Natural killer cell (primary cell): ENCODE measurements at regions not wholly inside any gene's neighbourhood (a gene's known extent, or its start where the extent isn't known, plus 50 kb on each side); places are given as distances from the start of the nearest gene placed in this dataset.

Experiments
- ATAC-seq, 3 donors: fragments of 150-1000 bp in 2 of 3; fragments of 200-7000 bp in 1 of 3; cut with Tn5 transposase; 1 replicate in 1 of 3; 2 replicates in 2 of 3; pipeline ENCODE4 v1.10.0; 2021; ENCODE audit warnings: mild to moderate bottlenecking in 2 of 3, moderate library complexity in 2 of 3
- DNase-seq, 2 donors: peaks; one replicate each; pipeline versions ENCODE4 v3.0.0 to v3.0.0-alpha.2; 2013 to 2021; ENCODE audit warnings: mixed read lengths in 1 of 2
- H3K27ac ChIP-seq: one replicate; pipeline ENCODE4 v1.5.1; 2013; ENCODE audit warnings: mild to moderate bottlenecking, low read length
- H3K27me3 ChIP-seq: one replicate; pipeline ENCODE4 v1.6.1; 2013; ENCODE audit warnings: low read length; ENCODE audit not compliant: control insufficient read depth, insufficient read depth
- H3K36me3 ChIP-seq: one replicate; pipeline ENCODE4 v1.6.1; 2013; ENCODE audit warnings: low read length; ENCODE audit not compliant: control insufficient read depth, insufficient read depth
- H3K4me1 ChIP-seq: one replicate; pipeline ENCODE4 v1.6.1; 2013; ENCODE audit warnings: low read length; ENCODE audit not compliant: control insufficient read depth, insufficient read depth
- H3K4me3 ChIP-seq: one replicate; pipeline ENCODE4 v1.5.1; 2013; ENCODE audit warnings: low read length
- H3K9me3 ChIP-seq: one replicate; pipeline ENCODE4 v1.6.1; 2013; ENCODE audit warnings: low read length; ENCODE audit not compliant: control insufficient read depth, insufficient read depth
- H3K27ac Mint-ChIP-seq, 2 donors: one replicate each; pipeline ENCODE4 v1.8.0; 2022; ENCODE audit warnings: mild to moderate bottlenecking in 2 of 2, mixed read lengths in 2 of 2, moderate library complexity in 1 of 2
- H3K27me3 Mint-ChIP-seq, 2 donors: one replicate each; pipeline ENCODE4 v1.8.0; 2022; ENCODE audit warnings: low read depth in 2 of 2, mixed read lengths in 2 of 2
- H3K36me3 Mint-ChIP-seq: one replicate; pipeline ENCODE4 v1.8.0; 2022; ENCODE audit warnings: mixed read lengths
- H3K4me1 Mint-ChIP-seq, 2 donors: one replicate each; pipeline ENCODE4 v1.8.0; 2022; ENCODE audit warnings: mixed read lengths in 2 of 2
- H3K4me3 Mint-ChIP-seq: one replicate; pipeline ENCODE4 v1.8.0; 2022; ENCODE audit warnings: mild to moderate bottlenecking, moderate library complexity, mixed read lengths
- H3K9me3 Mint-ChIP-seq, 2 donors: one replicate each; pipeline ENCODE4 v1.8.0; 2022; ENCODE audit warnings: mixed read lengths in 2 of 2
- WGBS: methylation state at CpG from one replicate; pipeline ENCODE4 v1.1.7; 2013; ENCODE audit warnings: missing lambda C conversion rate; ENCODE audit not compliant: insufficient coverage; 5-methylcytosine and 5-hydroxymethylcytosine counted together
- intact Hi-C: fragments of 100-400 bp; cut with micrococcal nuclease; formaldehyde crosslinking; loops from one replicate; pipeline ENCODE4 v1.14.2; 2022
- TF ChIP-seq, protein P1 (sequence below): fragments of 200-600 bp; IDR thresholded peaks from one replicate; pipeline ENCODE4 v1.8.0; 2022; ENCODE audit warnings: antibody characterized with exemption

DNA sequence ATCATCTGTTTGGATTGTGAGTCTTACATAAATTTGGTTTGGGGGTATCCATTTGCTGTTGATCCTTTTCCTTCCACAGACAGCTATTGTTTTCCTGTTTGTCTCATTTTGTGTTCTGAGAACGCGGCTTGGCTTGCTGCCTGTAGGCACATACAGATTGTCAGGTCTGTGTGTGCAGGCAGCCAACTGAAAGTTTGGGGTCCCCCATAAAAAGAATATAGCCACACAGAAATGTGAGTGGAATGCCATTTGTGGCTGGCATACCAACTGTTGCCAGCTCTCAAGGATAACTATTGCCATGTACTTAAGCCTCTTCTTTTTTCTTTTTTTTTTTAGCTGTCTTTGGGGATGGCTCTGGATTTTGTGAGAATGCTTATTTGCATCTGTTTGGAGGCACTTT is 1308.0 kb downstream of the ROBO1 start:
- H3K4me3 Mint-ChIP-seq, result no peak overlapping the region
- Histone ChIP-seq H3K9me3 (peaks cover 9% of the 10 kb centered on the region), H3K4me1 (no peaks in the 10 kb centered on the region), H3K4me3 (no peak overlapping the region), H3K36me3 (no peaks in the 10 kb centered on the region), H3K27me3 (no peaks in the 10 kb centered on the region), H3K27ac (no peak overlapping the region)
- no peaks in the 10 kb centered on the region for H3K27me3 Mint-ChIP-seq
- TF ChIP-seq, protein P1, sequence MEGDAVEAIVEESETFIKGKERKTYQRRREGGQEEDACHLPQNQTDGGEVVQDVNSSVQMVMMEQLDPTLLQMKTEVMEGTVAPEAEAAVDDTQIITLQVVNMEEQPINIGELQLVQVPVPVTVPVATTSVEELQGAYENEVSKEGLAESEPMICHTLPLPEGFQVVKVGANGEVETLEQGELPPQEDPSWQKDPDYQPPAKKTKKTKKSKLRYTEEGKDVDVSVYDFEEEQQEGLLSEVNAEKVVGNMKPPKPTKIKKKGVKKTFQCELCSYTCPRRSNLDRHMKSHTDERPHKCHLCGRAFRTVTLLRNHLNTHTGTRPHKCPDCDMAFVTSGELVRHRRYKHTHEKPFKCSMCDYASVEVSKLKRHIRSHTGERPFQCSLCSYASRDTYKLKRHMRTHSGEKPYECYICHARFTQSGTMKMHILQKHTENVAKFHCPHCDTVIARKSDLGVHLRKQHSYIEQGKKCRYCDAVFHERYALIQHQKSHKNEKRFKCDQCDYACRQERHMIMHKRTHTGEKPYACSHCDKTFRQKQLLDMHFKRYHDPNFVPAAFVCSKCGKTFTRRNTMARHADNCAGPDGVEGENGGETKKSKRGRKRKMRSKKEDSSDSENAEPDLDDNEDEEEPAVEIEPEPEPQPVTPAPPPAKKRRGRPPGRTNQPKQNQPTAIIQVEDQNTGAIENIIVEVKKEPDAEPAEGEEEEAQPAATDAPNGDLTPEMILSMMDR, result no peak
- no peak overlapping the region for H3K27ac Mint-ChIP-seq
- intact Hi-C loops, result no loop called here
- no peaks in the 10 kb centered on the region for H3K4me1 Mint-ChIP-seq
- peaks cover 13 to 22% of the 10 kb centered on the region in 2 donors for H3K9me3 Mint-ChIP-seq
- H3K36me3 Mint-ChIP-seq, result peaks cover 6% of the 10 kb centered on the region
- DNase-seq, result no peak
- 80% methylated on average over 2 of the region's 2 CpGs for WGBS
- ATAC-seq, result no peak

DNA sequence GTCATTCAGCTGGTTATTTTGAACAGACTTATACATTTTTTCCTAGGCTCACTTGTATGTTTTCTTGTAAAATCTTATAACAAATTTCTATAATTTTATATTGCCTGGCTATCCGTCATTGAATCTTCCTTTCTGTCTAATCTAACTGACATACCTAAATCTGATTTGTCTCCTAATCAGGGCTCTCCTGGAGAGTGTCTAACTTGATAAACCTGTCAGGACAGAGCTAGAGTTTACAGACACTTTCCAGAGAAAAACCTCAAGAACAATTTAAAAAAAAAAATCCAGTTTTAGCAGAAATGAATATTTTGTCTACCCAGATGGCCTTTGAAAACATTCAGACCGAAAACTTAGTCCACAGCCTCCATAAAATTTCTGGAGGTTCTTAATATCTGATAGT is 1305.8 kb downstream of the ROBO1 start:
- Histone ChIP-seq H3K27ac (no peak overlapping the region), H3K9me3 (peaks cover 5% of the 10 kb centered on the region), H3K4me3 (no peak overlapping the region), H3K36me3 (no peaks in the 10 kb centered on the region), H3K4me1 (no peaks in the 10 kb centered on the region), H3K27me3 (no peaks in the 10 kb centered on the region)
- intact Hi-C loops, result no loop called here
- no peak overlapping the region for H3K27ac Mint-ChIP-seq
- peaks cover 11 to 23% of the 10 kb centered on the region in 2 donors for H3K9me3 Mint-ChIP-seq
- no peak overlapping the region for H3K4me3 Mint-ChIP-seq
- no peaks in the 10 kb centered on the region for H3K27me3 Mint-ChIP-seq
- ATAC-seq, result no peak
- 45% methylated on average over 1 of the region's 2 CpGs for WGBS
- no peaks in the 10 kb centered on the region for H3K4me1 Mint-ChIP-seq
- no peak for DNase-seq
- TF ChIP-seq, protein P1, result no peak
- no peaks in the 10 kb centered on the region for H3K36me3 Mint-ChIP-seq

- Mint-ChIP-seq H3K27me3 (no peaks in the 10 kb centered on the region), H3K9me3 (peaks cover 7 to 25% of the 10 kb centered on the region in 2 donors), H3K36me3 (no peaks in the 10 kb centered on the region), H3K27ac (no peak overlapping the region), H3K4me3 (no peak overlapping the region), H3K4me1 (no peaks in the 10 kb centered on the region)
- H3K4me3 ChIP-seq, result no peak overlapping the region
- no peak for ATAC-seq
- TF ChIP-seq, protein P1, result no peak
- intact Hi-C loops, result no loop called here
- no peaks in the 10 kb centered on the region for H3K4me1 ChIP-seq
- no peaks in the 10 kb centered on the region for H3K27me3 ChIP-seq
- no peaks in the 10 kb centered on the region for H3K9me3 ChIP-seq
- no CpG with 5 or more reads among the region's 3 CpGs for WGBS
- no peaks in the 10 kb centered on the region for H3K36me3 ChIP-seq
- DNase-seq, result no peak
- H3K27ac ChIP-seq, result no peak overlapping the region
Measured at GRCh38 chr3:78476076-78476475, 1291.7 kb downstream of the ROBO1 start.

DNA sequence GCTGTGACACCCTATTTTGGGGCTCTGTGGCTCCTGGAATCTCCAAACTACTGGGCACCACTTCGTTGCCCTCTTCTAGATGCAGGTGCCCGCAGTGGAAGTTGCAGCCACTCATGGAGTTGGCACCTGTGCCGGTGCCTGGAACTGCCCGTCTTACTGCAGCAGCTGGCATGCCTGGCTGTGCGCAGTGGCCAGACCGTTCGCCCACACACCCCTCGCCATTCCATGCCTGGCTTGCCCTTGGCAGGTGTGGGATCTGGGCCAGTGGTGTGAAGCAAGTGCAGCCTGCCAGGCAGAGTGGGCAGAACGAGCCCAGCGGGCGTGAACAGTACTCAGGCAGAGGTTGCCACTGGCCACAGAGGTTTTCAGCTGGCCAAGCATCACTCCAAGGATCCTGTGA is 1286.7 kb downstream of the ROBO1 start:
- H3K27me3 Mint-ChIP-seq, result no peaks in the 10 kb centered on the region
- Histone ChIP-seq H3K4me1 (no peaks in the 10 kb centered on the region), H3K27me3 (no peaks in the 10 kb centered on the region), H3K27ac (no peak overlapping the region), H3K9me3 (no peaks in the 10 kb centered on the region), H3K4me3 (no peak overlapping the region), H3K36me3 (no peaks in the 10 kb centered on the region)
- H3K36me3 Mint-ChIP-seq, result no peaks in the 10 kb centered on the region
- 90% methylated on average over 11 of the region's 11 CpGs for WGBS
- DNase-seq, result no peak
- no peak overlapping the region for H3K4me3 Mint-ChIP-seq
- ATAC-seq, result no peak
- H3K9me3 Mint-ChIP-seq, result peaks cover 9 to 14% of the 10 kb centered on the region in 2 donors
- no peak overlapping the region for H3K27ac Mint-ChIP-seq
- intact Hi-C loops, result no loop called here
- no peaks in the 10 kb centered on the region for H3K4me1 Mint-ChIP-seq
- TF ChIP-seq, protein P1, result no peak
